Breast epithelium (tissue), 4 donors: ENCODE measurements at regions not wholly inside any gene's neighbourhood (a gene's known extent, or its start where the extent isn't known, plus 50 kb on each side); places are given as distances from the start of the nearest gene placed in this dataset.

Experiments
- DNase-seq, 2 donors: peaks; one replicate each; pipeline ENCODE4 v3.0.0-alpha.2; 2019; ENCODE audit warnings: low spot score in 2 of 2
- H3K27ac ChIP-seq, 2 donors: fragments of 200-600 bp; sonication (generic) in 1 of 2; one replicate each; pipeline ENCODE4 v1.5.1; 2016 to 2019; ENCODE audit warnings: mild to moderate bottlenecking in 1 of 2
- H3K27me3 ChIP-seq, 2 donors: fragments of 200-600 bp; sonication (generic) in 1 of 2; one replicate each; pipeline versions ENCODE4 v1.5.1 to v1.6.0; 2017 to 2019; ENCODE audit warnings: control low read depth in 1 of 2, mild to moderate bottlenecking in 1 of 2
- H3K36me3 ChIP-seq: fragments of 200-600 bp; one replicate; pipeline ENCODE4 v1.5.1; 2019
- H3K4me1 ChIP-seq, 2 donors: fragments of 200-600 bp; sonication (generic); one replicate each; pipeline ENCODE4 v1.5.1; 2016 to 2019; ENCODE audit warnings: control low read depth in 1 of 2
- H3K4me3 ChIP-seq, 3 donors: fragments of 200-600 bp; sonication (generic); 1 replicate in 2 of 3; 2 replicates in 1 of 3; pipeline ENCODE4 v1.5.1; 2016 to 2019; ENCODE audit warnings: mild to moderate bottlenecking in 3 of 3, moderate library complexity in 2 of 3
- H3K9me3 ChIP-seq, 2 donors: fragments of 200-600 bp; sonication (generic) in 1 of 2; one replicate each; pipeline ENCODE4 v1.5.1; 2016 to 2019; ENCODE audit warnings: control low read depth in 1 of 2
- POLR2A ChIP-seq: fragments of 450-650 bp; IDR thresholded peaks from one replicate; pipeline ENCODE4 v1.6.1; 2016; ENCODE audit warnings: antibody characterized with exemption, mild to moderate bottlenecking, moderate library complexity
- POLR2AphosphoS5 ChIP-seq, 3 donors: sonication (generic); formaldehyde crosslinking; IDR thresholded peaks; one replicate each; pipeline ENCODE4 v1.6.1; 2017; ENCODE audit warnings: antibody characterized with exemption in 3 of 3
- intact Hi-C: fragments of 100-400 bp; cut with DNase I; formaldehyde crosslinking; loops from one replicate; pipeline ENCODE4 v1.15.1; 2023; ENCODE audit warnings: low total_unique reads
- TF ChIP-seq, protein P1 (sequence below), 3 donors: fragments of 450-650 bp; IDR thresholded peaks; one replicate each; pipeline ENCODE4 v1.5.1; 2016 to 2017; ENCODE audit warnings: antibody characterized with exemption in 3 of 3, mild to moderate bottlenecking in 3 of 3, moderate library complexity in 3 of 3

DNA sequence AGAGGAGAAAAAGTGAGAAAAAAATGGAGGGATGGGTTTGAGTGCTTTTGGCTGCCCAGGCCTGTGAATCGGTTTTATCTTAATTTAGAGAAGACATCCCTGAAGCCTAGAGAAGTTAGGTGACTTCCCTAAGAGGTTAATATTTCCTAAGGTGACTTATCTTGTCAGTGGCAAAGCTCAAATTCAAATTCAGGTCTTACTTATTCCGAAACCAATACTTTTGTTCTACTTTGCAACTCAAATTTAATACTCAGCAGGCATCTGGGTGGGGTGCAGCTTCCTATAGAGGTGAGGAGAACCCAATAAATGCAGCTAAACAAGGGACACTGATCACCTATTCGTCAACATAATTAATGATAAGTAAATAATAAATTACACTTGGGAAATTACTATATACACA, 54.9 kb upstream of the MYRIP start:
- Histone ChIP-seq H3K4me1 (no peaks in the 10 kb centered on the region), H3K36me3 (no peaks in the 10 kb centered on the region), H3K27ac (no peak overlapping the region), H3K9me3 (no peaks in the 10 kb centered on the region), H3K4me3 (no peak overlapping the region), H3K27me3 (no peaks in the 10 kb centered on the region)
- intact Hi-C loops: no loop called here
- DNase-seq: no peak
- no peak for TF ChIP-seq POLR2A
- TF ChIP-seq, protein P1, sequence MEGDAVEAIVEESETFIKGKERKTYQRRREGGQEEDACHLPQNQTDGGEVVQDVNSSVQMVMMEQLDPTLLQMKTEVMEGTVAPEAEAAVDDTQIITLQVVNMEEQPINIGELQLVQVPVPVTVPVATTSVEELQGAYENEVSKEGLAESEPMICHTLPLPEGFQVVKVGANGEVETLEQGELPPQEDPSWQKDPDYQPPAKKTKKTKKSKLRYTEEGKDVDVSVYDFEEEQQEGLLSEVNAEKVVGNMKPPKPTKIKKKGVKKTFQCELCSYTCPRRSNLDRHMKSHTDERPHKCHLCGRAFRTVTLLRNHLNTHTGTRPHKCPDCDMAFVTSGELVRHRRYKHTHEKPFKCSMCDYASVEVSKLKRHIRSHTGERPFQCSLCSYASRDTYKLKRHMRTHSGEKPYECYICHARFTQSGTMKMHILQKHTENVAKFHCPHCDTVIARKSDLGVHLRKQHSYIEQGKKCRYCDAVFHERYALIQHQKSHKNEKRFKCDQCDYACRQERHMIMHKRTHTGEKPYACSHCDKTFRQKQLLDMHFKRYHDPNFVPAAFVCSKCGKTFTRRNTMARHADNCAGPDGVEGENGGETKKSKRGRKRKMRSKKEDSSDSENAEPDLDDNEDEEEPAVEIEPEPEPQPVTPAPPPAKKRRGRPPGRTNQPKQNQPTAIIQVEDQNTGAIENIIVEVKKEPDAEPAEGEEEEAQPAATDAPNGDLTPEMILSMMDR (IDR thresholded peaks at IDR 0.05): no peak

GRCh38 chr3:39755100-39755499, 54.3 kb upstream of the MYRIP start:
- no peaks in the 10 kb centered on the region for H3K4me1 ChIP-seq
- no peaks in the 10 kb centered on the region for H3K27me3 ChIP-seq
- H3K27ac ChIP-seq: no peak overlapping the region
- TF ChIP-seq, protein P1 (IDR thresholded peaks at IDR 0.05): no peak
- TF ChIP-seq POLR2AphosphoS5 (IDR thresholded peaks at IDR 0.05): no peak
- TF ChIP-seq POLR2A: no peak
- no peak overlapping the region for H3K4me3 ChIP-seq
- H3K36me3 ChIP-seq: no peaks in the 10 kb centered on the region
- no peak for DNase-seq
- intact Hi-C loops: no loop called here
- no peaks in the 10 kb centered on the region for H3K9me3 ChIP-seq

GRCh38 chr3:39757307-39757706, 52.1 kb upstream of the MYRIP start:
- Histone ChIP-seq H3K36me3 (no peaks in the 10 kb centered on the region), H3K27ac (no peak overlapping the region), H3K4me3 (no peak overlapping the region), H3K27me3 (no peaks in the 10 kb centered on the region), H3K4me1 (no peaks in the 10 kb centered on the region), H3K9me3 (no peaks in the 10 kb centered on the region)
- TF ChIP-seq POLR2AphosphoS5 (IDR thresholded peaks at IDR 0.05) (no peak), POLR2A (no peak)
- TF ChIP-seq, protein P1 (IDR thresholded peaks at IDR 0.05): no peak
- intact Hi-C loops: no loop called here
- DNase-seq: no peak
